ENCODE measurements at regions not wholly inside any gene's neighbourhood (a gene's known extent, or its start where the extent isn't known, plus 50 kb on each side); places are given as distances from the start of the nearest gene placed in this dataset.

DNA sequence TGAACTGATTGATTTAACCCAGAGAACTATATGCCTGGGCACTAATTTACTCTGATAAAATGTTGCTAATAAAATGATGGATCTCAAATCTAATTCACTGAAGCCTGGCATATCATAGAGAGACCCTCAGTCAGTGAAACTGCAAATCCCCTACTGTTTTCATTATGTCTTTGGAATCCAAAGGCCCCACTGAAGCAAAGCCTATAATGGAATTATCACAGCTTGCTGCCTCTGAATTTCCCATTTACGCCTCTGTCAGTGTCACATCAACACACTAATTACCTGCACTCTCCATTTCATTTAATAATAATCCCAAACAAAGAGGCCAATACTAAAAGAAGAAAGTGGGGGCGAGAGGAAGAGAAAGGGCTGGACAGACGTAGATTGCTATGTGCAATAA lies 470.9 kb downstream of the MBD2 start:
- no peak for DNase-seq (ENCODE audit: low spot score)

DNA sequence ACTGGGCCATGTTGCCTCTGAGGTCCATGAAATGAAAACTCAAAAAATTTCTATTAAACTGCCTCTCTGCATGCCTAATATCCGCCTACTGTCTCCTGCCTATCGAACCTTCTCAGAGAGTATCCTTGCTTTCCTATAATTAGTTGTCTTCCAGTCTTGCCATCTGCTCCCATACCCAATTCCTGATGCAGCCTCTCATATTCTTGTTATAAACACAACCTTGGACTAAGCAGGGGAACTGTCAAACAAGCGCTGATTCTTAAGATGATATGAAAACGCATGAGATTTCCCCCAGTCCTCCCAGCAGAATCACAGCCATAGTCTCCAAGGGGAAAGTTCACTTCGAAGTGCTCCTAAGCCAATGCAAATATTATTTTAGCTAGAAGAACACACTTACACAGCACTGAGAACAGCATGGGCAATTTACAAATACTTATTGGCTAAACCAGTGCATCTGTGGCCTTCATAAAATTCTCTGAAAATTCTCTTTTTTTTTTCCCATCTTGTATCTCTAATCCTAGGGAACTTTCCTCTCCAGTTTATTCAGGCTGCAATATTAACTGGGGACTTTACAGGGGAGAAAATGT lies 471.6 kb downstream of the MBD2 start:
- DNase-seq (ENCODE audit: low spot score) = no peak

DNA sequence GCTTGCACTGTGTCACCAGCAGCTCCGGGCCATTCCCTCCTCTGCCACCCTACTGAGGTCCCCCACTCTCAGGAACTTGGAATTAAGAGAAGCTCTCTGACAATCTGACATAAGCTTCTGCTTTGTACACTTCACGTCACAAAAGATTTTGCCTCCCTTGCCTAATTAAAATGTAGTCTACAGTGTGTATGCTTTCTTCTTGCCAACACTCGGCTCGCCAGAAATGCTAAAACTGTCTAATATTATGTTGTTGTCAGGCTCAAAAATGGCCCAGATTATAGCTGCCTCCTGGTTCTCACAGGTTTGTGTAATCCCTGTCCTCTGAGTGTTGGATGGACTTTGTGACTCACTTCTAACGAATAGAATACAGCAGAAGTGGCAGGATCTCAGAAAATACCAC lies 474.7 kb downstream of the MBD2 start:
- no peak for DNase-seq (ENCODE audit: low spot score)

DNA sequence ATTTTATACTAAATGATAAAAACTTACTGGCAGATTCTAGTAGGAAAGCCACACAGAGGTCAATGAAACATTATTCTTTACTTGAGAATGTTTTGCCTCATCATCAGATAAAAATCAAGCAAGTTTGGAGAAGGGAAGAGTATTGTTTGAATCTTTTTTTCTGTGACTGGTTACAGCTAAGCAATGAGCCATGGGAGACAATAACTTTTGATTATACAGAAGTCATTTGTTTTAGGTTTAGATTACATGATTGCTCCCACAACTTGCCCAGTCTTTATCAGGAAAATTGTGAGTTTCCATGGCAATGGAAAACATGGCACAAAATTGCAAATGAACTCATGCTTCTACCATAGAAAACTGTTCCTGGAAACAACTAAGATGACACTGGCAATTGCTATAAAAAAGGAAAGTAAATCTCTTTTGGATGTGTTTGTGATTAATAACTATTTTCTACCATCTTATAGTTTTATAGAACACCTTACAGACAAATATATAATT lies 476.8 kb downstream of the MBD2 start:
- no peak for DNase-seq (ENCODE audit: low spot score)

DNA sequence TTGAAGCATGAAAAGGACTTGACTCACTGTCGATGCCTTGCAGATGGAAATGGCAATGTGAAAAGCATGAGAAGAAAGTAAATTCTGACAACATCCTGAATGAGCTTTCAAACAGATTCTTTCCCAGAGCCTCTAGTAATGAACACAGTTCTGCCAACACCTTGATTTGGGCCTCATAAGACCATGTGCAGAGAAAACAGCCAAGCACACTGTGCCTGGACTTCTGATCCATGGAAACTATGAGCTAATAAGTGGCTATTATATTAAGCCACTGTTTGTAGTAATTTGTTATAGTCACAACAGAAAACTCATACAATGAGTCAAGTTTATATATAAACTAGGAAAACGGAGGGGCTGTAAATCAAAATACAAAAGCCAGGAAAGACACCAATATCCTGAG lies 477.3 kb downstream of the MBD2 start:
- DNase-seq (ENCODE audit: low spot score) = no peak

DNA sequence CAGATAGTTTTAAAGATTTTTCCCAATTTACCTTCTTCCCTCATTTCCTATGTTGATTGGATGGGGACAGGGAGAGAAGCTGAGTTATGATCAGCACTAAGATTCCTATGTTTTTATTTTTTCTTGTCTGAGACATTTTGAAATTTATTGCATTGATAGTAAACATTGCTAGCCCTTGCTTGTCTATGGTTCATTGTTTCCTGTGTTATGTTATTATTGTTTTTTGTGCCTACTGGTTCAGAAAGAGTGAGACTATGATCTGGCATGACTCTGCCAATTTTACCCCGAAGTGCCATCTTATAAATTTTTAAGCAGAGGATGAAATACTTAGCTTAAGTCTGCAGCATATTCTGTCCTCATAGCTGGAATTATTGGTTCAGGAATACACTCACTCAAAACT lies 478.5 kb downstream of the MBD2 start:
- no peak for DNase-seq (ENCODE audit: low spot score)

DNA sequence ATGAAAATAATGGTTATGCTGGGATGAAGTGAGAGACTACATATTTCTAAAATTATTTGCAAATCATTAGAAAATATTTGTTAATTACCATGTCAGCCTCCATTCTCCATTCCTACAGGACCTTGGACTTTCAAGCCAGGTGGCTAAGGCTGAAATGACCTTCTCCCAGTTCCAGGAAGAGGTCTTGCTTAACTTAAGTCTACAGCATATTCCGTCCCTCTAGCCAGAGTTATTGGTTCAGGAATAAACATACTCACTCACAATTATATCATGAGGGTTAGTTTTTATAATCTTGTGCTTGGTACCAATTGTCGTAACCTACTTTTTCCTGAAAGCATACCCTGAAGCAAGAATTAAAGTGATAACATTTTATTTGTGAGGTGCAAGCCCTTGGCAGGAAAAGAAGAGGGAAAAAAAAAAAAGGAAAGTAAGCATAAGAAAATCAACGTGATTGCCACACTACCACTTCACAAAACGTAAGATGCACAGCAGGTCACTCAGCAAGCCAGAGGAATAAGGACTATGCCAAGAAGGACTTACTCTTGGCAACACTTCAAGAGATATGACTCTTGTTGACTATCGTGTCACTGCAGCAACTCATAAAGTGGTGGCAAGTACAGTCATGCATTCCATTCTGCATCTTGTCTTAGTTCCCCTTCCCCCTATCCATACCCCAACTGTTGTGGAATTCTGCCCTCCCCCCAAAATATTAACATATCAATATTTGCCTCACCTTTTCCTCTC lies 479.1 kb downstream of the MBD2 start:
- DNase-seq (ENCODE audit: low spot score) = no peak

DNA sequence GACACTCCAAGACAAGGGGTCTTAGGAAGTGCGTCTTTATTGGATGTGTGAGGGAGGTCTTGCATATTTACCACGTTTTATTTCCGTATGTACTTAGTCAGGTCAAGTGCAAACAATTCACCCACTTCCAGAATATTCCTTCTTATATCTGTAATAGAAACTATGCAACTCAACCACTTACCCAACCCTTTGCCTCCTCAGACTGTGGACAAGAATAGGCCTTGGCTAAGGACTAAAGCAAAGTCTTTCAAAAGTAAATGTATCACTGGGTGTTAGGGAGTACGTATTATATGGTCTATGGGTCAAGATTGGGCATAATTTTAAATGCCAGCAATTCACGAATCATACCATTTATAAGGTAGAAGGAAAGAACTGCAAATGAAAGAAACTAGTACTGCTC lies 484.8 kb downstream of the MBD2 start:
- DNase-seq (ENCODE audit: low spot score) = no peak

DNA sequence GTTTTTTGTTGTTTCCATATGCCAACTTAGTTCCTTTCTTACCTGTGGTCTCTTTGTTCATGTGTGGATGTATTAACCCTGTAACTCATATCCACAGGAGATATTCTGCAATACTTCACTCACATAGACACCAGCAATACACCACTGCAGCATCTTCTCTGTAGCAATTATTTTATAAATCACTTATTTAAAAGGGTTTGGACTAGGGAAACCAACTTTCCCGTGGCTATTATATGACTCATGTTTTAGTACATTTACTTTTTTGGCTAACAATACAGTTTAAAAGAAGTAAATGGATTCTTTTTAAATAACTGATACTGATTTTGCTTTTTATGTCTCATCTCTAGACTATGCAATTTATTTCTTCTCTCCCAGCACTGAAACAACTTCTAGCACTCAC lies 488.9 kb downstream of the MBD2 start:
- no peak for DNase-seq (ENCODE audit: low spot score)

DNA sequence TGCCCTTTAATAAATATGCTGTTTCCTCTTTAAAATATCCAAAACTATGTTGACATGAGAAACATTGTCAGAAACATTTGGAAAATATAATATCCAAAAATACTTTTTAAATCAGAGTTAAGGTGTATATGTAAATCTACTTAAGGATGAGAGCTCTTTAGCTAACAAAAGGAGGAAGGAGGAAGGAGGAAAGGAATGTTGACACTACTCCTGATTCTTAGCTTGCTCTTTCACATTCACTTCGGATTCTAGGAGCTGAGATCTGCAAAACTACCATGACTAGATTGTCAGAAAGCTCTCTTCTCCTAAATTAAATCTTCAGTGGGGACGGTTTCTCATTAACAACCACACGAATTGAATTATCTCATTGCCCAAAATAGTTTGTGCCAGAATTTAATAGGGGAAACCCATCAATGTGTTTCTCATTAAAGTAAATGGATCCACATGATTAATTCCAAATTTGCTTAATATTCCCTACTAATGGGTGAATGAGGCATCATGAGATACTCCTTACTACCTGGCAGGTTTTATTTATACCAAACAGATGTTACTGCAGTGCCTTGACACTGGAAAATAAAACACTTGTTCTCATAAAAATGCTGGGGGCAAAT lies 509.1 kb downstream of the MBD2 start:
- no peak for DNase-seq (ENCODE audit: low spot score)

DNA sequence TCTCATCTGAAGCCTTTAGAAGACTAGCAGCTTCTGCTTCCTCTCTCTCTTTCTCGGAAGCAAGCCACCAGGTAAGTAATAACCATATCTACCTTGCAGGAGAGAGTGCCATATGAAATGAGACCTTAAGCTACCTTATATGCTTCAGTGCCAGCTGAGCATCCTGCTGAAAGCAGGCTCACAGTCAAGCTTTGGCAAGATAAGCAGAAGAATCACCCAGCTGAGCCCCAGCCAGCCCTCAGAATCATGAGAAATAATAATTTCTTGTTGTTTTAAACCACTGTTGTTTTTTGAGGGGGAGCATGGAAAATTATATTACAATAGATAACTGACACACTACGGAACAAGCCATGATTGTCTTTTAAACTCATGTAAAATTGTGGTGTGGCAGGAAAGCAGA lies 514.4 kb downstream of the MBD2 start:
- no peak for DNase-seq (ENCODE audit: low spot score)

DNA sequence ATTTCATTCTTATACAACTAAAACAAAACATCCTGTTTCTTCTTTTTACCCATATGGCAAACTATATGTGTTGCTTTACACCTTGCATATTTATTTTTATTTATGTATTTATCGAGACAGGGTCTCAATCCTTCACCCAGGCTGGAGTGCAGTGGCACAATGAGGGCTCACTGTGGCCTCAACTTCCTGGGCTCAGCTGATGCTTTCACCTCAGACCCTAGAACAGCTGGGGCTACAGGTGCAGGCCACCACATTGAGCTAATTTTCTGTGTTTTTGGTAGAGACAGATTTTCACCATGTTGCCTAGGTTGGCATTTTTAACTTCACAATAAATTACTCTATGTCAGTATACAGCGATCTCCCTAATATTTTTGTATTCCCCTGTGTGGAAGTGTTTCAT lies 522.0 kb downstream of the MBD2 start:
- no peak for DNase-seq (ENCODE audit: low spot score)

DNA sequence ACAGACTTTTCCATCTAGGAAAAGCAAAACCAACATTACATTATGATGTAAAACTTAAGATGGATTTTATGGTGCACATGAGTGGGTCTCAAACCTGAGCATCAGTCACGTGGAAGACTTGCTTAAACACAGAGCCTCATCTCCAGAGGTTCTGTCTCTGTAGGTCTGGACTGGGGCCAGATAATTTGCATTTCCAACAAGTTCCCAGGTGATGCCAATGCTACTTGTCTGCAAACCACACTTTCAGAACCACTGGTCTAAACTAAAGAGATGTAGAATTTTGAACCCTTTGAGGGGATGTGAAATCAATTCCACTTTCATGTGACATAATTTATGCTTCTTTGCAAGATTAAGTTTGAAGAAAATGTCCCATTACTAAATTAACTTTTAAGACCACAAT lies 522.8 kb downstream of the MBD2 start:
- DNase-seq (ENCODE audit: low spot score) = no peak

DNA sequence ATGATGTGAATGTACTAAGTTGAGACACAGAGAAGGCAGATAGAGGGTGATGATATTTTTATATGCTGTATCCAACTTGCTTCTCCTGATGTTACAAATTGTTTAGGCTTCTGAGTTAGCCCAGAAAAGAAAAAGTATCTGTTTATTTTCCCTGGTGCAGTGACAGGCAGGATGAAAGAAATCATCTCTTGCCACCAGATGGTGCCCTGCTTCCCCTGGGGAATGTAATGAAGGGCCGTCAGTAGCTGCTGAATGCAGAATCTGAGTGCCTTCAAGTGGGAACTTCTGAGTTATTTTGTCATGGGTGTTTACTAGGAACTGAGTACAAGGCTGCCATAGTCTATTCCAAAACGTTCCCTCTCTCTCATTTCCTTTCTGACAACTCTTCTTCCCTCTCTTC lies 525.6 kb downstream of the MBD2 start:
- peak; percentile 13 for DNase-seq (ENCODE audit: low spot score)

DNA sequence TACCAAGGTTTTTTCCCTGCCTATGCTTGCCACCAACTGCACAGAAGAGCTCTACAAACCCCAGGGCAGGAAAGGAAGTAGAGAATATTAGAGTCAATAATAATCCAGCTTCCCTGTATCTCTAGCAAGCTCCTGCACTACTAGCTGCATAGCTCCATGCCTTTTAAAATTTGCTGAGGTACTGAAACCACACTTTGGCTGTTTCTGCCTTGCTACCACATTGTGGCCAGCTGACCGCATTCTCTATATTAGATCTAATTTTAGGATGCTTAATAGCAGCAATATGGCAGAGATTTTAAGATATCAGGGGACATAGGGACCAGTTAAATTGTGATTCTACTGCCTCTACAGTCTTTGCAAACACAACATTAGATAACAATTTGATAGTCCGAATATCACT lies 534.6 kb downstream of the MBD2 start:
- no peak for DNase-seq (ENCODE audit: low spot score)

DNA sequence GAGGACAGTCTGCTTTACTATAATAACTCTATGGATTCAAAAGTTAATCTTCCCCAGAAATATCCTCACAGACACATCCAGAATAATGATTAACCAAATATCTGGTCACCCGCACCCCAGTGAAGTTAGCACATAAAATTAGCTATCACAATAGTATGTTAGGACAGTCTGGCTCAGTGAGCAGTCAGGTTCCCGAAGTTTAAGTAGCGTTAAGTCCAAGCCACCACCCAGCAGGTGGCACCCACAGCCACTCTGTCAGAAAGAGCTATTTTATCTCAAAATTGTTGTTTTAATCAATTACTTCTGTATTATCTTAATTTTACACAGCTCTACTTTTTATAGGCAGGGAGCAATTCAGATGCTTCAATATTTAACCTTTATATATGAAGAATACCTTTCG lies 537.5 kb downstream of the MBD2 start:
- DNase-seq (ENCODE audit: low spot score) = no peak

DNA sequence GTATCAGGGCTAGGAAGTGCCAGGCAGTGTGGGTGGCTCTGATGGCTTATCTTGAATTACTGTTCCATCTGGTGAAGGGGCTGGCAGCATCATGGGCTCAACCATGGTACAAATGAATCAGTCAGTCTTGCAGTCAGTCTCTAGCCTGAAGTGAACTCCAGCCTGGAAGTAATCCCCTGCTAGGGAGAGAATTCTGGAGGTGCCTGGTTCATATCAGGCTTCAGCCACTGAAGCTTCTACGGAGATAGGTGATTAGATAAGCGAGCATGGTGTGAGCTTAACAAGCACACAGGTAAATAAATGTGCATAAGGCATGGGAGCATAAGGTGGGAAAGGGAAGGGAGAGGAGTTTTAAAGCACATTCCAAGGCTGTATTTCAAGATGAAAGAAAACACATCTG lies 541.7 kb downstream of the MBD2 start:
- no peak for DNase-seq (ENCODE audit: low spot score)

DNA sequence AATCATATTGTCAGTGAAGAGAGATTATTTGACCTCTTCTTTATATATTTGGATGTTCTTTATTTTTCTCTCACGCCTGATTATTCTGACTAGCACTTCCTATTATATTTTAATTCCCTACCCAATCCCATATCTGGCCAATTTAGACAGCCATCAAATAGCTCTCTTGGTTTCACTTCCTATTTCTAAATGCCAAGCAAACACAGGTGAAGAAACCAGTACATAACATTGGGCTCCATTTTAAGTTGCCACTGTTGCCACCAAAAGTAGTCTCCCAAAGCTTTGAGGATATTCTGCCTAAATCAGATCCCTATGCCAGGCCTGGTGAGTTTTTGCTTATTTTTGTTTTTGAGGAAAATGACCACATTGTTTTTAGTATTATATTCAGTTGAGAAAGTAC lies 547.0 kb downstream of the MBD2 start:
- DNase-seq (ENCODE audit: low spot score) = no peak

DNA sequence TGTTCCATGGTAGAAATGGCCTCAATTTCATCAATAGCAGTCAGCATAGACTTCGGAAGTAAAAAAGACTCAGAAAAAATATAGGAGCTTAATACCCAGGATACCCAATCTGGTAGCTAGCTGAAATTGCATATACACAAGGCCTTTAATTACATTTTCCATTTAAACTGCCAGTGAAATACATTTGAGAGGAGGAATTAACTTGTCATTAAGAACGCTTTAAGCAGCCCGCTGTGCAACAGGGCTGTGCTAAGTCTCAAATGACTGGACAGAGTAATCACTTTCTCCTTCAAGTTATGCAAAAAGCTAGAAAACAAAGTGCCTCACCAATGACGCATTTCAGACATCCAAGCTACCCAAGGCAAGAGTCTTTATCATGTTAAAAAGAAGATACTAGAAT lies 558.8 kb downstream of the MBD2 start:
- no peak for DNase-seq (ENCODE audit: low spot score)

DNA sequence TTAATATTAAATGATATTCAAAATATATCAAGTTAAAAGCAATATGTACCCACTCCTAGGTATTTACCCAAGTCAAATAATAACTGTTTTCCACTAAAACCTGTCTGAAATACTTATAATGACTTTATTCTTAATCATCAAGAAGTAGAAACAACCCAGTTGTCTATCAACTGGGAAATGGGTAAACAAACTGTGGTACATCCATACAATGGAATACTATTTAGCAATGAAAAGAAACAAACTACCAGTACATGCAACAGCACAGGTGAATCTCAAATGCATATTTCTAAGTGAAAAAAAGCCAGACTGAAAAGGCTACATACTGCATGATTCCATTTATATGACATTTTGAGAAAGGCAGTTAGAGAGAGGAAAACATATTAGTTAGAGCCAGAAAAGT lies 559.9 kb downstream of the MBD2 start:
- DNase-seq (ENCODE audit: low spot score) = no peak

DNA sequence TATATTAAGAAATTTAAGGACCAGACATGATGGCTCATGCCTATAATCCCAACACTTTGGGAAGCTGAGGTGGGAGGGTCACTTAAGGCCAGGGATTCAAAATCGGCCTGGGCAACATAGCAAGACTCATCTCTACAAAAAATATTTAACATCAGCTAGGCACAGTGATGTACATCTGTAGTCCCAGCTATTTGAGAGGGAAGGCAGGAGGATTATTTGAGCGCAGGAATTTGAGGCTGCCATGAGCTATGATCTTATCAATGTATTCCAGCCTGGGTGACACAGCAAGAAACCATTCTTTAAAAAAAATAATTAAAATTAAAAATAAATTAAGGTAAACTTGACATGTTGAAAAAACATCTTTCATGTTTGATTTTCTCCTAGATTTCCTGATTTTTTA lies 564.2 kb downstream of the MBD2 start:
- no peak for DNase-seq (ENCODE audit: low spot score)

DNA sequence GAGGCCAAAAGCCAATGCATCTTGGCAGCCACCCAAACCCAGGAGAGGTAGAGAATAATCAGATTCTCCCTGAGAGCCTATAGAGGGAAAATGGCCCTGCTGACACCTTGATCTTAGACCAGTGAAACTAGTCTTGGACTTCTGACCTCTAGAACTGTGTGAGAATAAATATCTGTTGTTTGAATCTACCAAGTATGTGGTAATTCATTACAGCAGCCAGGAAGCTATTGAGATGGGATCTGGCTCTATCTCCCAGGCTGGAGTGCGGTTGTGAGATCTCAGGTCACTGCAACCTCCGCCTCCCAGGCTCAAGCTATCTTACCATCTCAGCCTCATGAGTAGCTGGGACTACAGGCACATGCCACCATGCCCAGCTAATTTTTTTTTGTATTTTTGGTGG lies 567.2 kb downstream of the MBD2 start:
- no peak for DNase-seq (ENCODE audit: low spot score)

DNA sequence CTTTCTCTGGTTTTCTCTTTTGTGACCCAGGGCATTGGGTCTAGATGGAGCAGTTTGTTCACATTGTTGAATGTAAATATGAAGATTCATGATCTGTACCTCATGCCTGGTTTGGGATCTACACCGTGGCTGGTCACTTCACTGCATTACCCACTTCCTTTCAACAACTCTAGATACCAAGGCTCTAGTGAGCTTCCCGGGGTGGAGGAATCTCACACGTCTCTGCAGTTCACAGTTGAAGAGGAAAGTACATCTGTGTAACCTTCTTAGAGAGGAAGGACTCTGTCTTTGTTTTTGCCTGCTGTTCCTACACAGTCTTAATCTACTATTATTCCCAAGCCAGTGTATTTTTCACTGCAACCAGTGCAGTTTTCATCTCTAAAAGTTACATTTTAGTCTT lies 574.8 kb downstream of the MBD2 start:
- no peak for DNase-seq (ENCODE audit: low spot score)
